AG10803 (cell line): ENCODE measurements at regions not wholly inside any gene's neighbourhood (a gene's known extent, or its start where the extent isn't known, plus 50 kb on each side); places are given as distances from the start of the nearest gene placed in this dataset.

Source experiments
- DNase-seq: peaks from one replicate; pipeline ENCODE4 v3.0.0; 2010; ENCODE audit warnings: low read depth
- H3K4me3 ChIP-seq: 2 replicates; pipeline ENCODE4 v1.5.1; 2011; ENCODE audit warnings: mild to moderate bottlenecking, low read length, control low read depth
- TF ChIP-seq, protein P1 (sequence below): conservative IDR thresholded peaks from 2 replicates; pipeline ENCODE4 v1.5.1; 2011; ENCODE audit warnings: mild to moderate bottlenecking, low read length, control low read depth, inconsistent platforms

DNA sequence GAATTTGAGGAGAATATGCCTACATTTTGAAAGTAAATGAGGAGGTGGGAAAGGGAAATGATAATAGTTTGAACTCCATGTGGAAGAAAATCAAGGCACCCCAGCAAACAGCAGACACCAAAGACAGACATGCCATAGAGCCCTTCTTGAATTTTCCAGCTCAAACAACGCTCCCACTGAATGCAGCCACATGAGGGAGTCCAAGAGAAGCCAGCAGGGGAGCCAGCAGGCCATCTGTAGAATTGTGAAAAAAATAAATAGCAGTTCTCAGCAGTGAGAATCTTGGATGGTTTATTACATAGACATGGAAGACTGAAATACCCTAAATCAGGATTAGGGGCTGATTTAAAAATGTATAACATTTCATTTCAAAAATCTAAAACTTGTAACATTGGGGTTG lies 1567.3 kb upstream of the LRRTM3 start:
- TF ChIP-seq, protein P1, sequence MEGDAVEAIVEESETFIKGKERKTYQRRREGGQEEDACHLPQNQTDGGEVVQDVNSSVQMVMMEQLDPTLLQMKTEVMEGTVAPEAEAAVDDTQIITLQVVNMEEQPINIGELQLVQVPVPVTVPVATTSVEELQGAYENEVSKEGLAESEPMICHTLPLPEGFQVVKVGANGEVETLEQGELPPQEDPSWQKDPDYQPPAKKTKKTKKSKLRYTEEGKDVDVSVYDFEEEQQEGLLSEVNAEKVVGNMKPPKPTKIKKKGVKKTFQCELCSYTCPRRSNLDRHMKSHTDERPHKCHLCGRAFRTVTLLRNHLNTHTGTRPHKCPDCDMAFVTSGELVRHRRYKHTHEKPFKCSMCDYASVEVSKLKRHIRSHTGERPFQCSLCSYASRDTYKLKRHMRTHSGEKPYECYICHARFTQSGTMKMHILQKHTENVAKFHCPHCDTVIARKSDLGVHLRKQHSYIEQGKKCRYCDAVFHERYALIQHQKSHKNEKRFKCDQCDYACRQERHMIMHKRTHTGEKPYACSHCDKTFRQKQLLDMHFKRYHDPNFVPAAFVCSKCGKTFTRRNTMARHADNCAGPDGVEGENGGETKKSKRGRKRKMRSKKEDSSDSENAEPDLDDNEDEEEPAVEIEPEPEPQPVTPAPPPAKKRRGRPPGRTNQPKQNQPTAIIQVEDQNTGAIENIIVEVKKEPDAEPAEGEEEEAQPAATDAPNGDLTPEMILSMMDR: peak; percentile 37
- no peak overlapping the region for H3K4me3 ChIP-seq
- DNase-seq: no peak

GRCh38 chr10:65360497-65360896 lies 1565.3 kb upstream of the LRRTM3 start:
- DNase-seq: no peak

GRCh38 chr10:65365878-65366277 lies 1560.0 kb upstream of the LRRTM3 start:
- no peak for DNase-seq
- H3K4me3 ChIP-seq: no peak overlapping the region
- TF ChIP-seq, protein P1: no peak

More at GRCh38 chr10:65360497-65360896, 1565.3 kb upstream of the LRRTM3 start:
- H3K4me3 ChIP-seq: no peak overlapping the region
- TF ChIP-seq, protein P1: no peak

DNA sequence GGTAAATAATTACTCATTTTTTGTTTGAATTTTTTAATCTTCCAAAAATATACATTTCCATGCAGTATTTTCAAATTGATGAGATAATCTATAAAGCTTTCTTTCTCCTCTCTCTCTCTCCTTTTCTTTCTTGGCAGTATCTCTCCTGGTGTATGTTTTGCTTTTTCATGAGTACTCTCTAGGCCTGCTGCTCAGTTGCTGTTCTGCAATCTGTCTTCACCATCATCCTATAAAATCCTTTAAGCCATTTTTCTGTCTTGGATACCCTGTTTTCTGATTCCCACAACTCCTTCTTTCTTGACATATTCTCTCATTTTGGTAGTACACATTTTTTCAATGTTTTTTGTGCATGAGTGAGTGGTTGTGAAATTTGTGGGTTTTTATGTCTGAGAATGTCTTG lies 1558.1 kb upstream of the LRRTM3 start:
- DNase-seq: no peak
- no peak overlapping the region for H3K4me3 ChIP-seq

GRCh38 chr10:65375528-65375927 lies 1550.3 kb upstream of the LRRTM3 start:
- no peak for DNase-seq
- H3K4me3 ChIP-seq: no peak overlapping the region
- TF ChIP-seq, protein P1: no peak

More for the DNA sequence above, 1558.1 kb upstream of the LRRTM3 start:
- TF ChIP-seq, protein P1: no peak

DNA sequence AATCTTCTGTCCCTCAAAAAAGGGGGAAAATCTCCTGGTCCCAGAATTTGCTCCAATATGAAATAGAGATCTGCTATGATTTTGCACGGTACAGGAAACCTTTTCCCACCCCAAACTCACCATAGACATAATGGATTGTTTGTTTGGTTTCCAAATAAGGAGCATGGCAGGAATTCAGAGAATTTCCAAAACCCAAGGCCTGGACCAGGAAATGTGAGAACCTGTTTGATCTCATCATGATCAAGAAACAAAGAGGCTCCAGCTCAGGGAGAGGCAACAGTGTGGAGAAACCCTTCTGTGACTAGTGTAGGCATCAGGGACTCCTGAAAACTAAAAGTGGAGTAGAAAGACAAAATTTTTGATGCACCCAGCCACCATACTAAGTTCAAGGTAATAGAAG lies 1548.1 kb upstream of the LRRTM3 start:
- no peak overlapping the region for H3K4me3 ChIP-seq
- TF ChIP-seq, protein P1: no peak
- no peak for DNase-seq

- TF ChIP-seq, protein P1: no peak
- no peak for DNase-seq
- H3K4me3 ChIP-seq: no peak overlapping the region
Observed at GRCh38 chr10:65394502-65395297, 1531.1 kb upstream of the LRRTM3 start.
